Parathyroid adenoma (tissue), 2 donors: ENCODE measurements at regions not wholly inside any gene's neighbourhood (a gene's known extent, or its start where the extent isn't known, plus 50 kb on each side); places are given as distances from the start of the nearest gene placed in this dataset.

Source experiments
- H2AFZ ChIP-seq: fragments of 300-600 bp; sonication (generic); one replicate; pipeline ENCODE4 v1.7.0; 2017; ENCODE audit warnings: antibody characterized with exemption, mild to moderate bottlenecking
- H3K27ac ChIP-seq: fragments of 300-600 bp; sonication (generic); one replicate; pipeline ENCODE4 v1.7.0; 2017
- H3K27me3 ChIP-seq: fragments of 300-600 bp; sonication (generic); one replicate; pipeline ENCODE4 v1.7.0; 2017; ENCODE audit warnings: low read length; ENCODE audit not compliant: control insufficient read depth, insufficient read depth
- H3K36me3 ChIP-seq: fragments of 300-600 bp; sonication (generic); one replicate; pipeline ENCODE4 v1.7.0; 2017; ENCODE audit warnings: low read length; ENCODE audit not compliant: control insufficient read depth, insufficient read depth
- H3K4me1 ChIP-seq: fragments of 300-600 bp; sonication (generic); one replicate; pipeline ENCODE4 v1.7.0; 2017; ENCODE audit warnings: control low read depth
- H3K4me2 ChIP-seq: fragments of 300-600 bp; sonication (generic); one replicate; pipeline ENCODE4 v1.7.0; 2017; ENCODE audit warnings: low read length
- H3K4me3 ChIP-seq: fragments of 300-600 bp; sonication (generic); one replicate; pipeline ENCODE4 v1.7.0; 2017; ENCODE audit warnings: low read depth, low read length
- H3K79me2 ChIP-seq: fragments of 300-600 bp; sonication (generic); one replicate; pipeline ENCODE4 v1.7.0; 2017; ENCODE audit warnings: control low read depth
- H3K9ac ChIP-seq: fragments of 300-600 bp; sonication (generic); one replicate; pipeline ENCODE4 v1.7.0; 2017; ENCODE audit warnings: mild to moderate bottlenecking
- H3K9me3 ChIP-seq: fragments of 300-600 bp; sonication (generic); one replicate; pipeline ENCODE4 v1.7.0; 2017; ENCODE audit warnings: low read length; ENCODE audit not compliant: control insufficient read depth
- CTCF ChIP-seq: fragments of 300-600 bp; sonication (generic); IDR thresholded peaks from one replicate; pipeline ENCODE4 v1.7.0; 2017; ENCODE audit warnings: antibody characterized with exemption, mild to moderate bottlenecking
- donor health status: primary hyperparathyroidism.

GRCh38 chr11:115806056-115806455 lies 301.8 kb upstream of the CADM1 start:
- no peak for TF ChIP-seq CTCF
- Histone ChIP-seq H2AFZ (no peak overlapping the region), H3K36me3 (no peaks in the 10 kb centered on the region), H3K9me3 (no peaks in the 10 kb centered on the region), H3K27me3 (no peaks in the 10 kb centered on the region), H3K4me1 (no peaks in the 10 kb centered on the region), H3K4me3 (no peak overlapping the region), H3K9ac (no peak overlapping the region), H3K4me2 (no peak overlapping the region), H3K79me2 (no peaks in the 10 kb centered on the region), H3K27ac (no peak overlapping the region)

DNA sequence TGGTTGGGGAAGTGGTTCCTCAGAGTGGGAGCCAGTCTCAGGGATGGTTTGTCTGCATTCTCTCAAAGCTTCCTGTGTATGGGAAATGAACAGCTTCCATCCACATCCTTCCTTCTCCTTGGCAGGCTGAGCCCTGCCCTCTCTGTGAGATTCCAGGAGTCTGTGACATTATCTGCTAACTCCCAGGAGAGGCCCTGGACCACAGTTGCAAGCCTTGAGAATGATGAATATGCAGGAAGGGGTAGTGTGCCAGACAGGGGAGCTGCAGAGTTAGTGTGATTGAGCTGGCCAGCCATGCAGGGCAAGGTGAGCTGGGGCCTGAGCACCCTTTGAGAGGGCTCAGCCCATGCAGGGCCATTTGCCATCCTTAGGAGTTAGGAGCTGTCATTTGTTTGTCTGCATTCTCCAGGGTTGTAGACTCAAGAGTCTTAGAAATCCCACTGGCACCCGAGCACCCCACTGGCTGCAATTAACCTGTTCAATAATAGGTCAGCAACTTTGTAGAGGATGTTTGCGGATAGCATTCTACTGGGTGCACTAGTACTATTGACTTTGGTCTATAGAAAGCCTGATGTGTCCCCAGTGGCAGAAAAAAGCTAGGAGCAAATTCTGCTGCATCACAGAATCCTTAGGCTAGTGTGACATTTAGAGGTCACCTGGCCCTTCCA lies 299.0 kb upstream of the CADM1 start:
- Histone ChIP-seq H3K36me3 (no peaks in the 10 kb centered on the region), H3K9me3 (no peaks in the 10 kb centered on the region), H3K27me3 (no peaks in the 10 kb centered on the region), H3K27ac (no peak overlapping the region), H3K79me2 (no peaks in the 10 kb centered on the region), H3K4me1 (no peaks in the 10 kb centered on the region), H3K4me2 (no peak overlapping the region), H3K9ac (no peak overlapping the region), H3K4me3 (no peak overlapping the region), H2AFZ (no peak overlapping the region)
- TF ChIP-seq CTCF, result no peak

GRCh38 chr11:115802641-115803040 lies 298.4 kb upstream of the CADM1 start:
- no peaks in the 10 kb centered on the region for H3K27me3 ChIP-seq
- no peaks in the 10 kb centered on the region for H3K4me1 ChIP-seq
- no peak overlapping the region for H3K9ac ChIP-seq
- no peak overlapping the region for H3K4me3 ChIP-seq
- no peak overlapping the region for H3K4me2 ChIP-seq
- H2AFZ ChIP-seq, result no peak overlapping the region
- H3K36me3 ChIP-seq, result no peaks in the 10 kb centered on the region
- no peaks in the 10 kb centered on the region for H3K79me2 ChIP-seq
- no peak overlapping the region for H3K27ac ChIP-seq
- H3K9me3 ChIP-seq, result no peaks in the 10 kb centered on the region
- TF ChIP-seq CTCF, result no peak

- no peak overlapping the region for H3K9ac ChIP-seq
- no peaks in the 10 kb centered on the region for H3K9me3 ChIP-seq
- H3K27me3 ChIP-seq, result no peaks in the 10 kb centered on the region
- H3K36me3 ChIP-seq, result no peaks in the 10 kb centered on the region
- no peak for TF ChIP-seq CTCF
- no peak overlapping the region for H2AFZ ChIP-seq
- H3K4me1 ChIP-seq, result no peaks in the 10 kb centered on the region
- no peak overlapping the region for H3K4me2 ChIP-seq
- H3K4me3 ChIP-seq, result no peak overlapping the region
- H3K79me2 ChIP-seq, result no peaks in the 10 kb centered on the region
- H3K27ac ChIP-seq, result no peak overlapping the region
These were observed 288.7 kb upstream of the CADM1 start for GRCh38 chr11:115792903-115793302.

DNA sequence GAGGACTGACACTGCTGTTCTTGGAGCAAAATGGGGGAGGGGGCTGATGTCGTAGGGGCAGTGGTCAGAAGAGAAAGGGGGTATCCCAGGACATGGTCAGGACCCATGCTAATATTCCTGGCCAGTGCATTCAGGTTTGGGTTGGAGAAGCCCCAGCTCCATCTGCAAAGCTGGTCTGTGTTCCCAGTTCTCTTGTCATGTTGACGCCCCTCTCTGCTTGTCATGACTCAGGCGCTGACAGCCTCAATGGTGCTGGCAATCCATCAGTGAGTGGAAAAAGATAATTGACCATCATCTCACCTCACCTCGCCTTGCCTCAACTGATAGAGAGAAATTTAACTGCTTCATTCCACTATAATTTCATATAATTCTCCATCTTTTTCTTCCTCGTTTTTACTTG lies 283.1 kb upstream of the CADM1 start:
- H3K4me2 ChIP-seq, result no peak overlapping the region
- no peak overlapping the region for H2AFZ ChIP-seq
- no peaks in the 10 kb centered on the region for H3K79me2 ChIP-seq
- no peaks in the 10 kb centered on the region for H3K4me1 ChIP-seq
- H3K27ac ChIP-seq, result no peak overlapping the region
- no peaks in the 10 kb centered on the region for H3K36me3 ChIP-seq
- no peaks in the 10 kb centered on the region for H3K27me3 ChIP-seq
- no peak for TF ChIP-seq CTCF
- no peak overlapping the region for H3K9ac ChIP-seq
- no peaks in the 10 kb centered on the region for H3K9me3 ChIP-seq
- H3K4me3 ChIP-seq, result no peak overlapping the region
